ENCODE measurements at regions not wholly inside any gene's neighbourhood (a gene's known extent, or its start where the extent isn't known, plus 50 kb on each side); places are given as distances from the start of the nearest gene placed in this dataset.

DNA sequence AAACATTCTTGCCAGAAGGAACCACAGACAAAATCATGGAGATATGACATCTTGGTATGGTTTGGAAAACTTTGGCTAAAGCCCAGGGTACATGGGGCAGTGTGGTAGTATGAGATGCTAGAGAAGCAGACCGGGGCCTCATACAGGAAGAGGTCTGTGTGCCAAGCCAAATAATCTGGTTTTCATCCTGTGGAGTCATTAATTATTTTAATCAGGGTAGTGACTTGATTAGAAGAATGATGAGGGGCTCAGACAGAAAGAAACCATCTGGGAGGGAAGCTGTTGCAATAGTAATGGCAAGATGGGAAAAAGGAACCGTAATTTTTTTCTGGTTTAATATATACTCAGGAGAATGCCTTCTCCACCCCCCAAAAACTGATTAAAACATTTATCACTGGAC is 318.0 kb downstream of the BRINP2 start:
- no peaks in the 10 kb centered on the region for H3K79me2 ChIP-seq (ENCODE audit: insufficient read depth, low read length)
- ChIA-PET POLR2A (no interaction called here), CTCF (ENCODE audit: low intra/inter-chr PET ratio, low total read pairs) (no interaction called here)
- intact Hi-C loops (cut with micrococcal nuclease; ENCODE audit: unreplicated experiment) (loop anchor here (5.0 kb wide), 1 partner anchor 294 kb away; no protein-coding TSS in a partner anchor), in situ Hi-C loops (cut with HindIII; ENCODE audit: extremely low pct_ligation_motif_present, low pct_unique_long_range_greater_than_20kb) (no loop called here)
- TF ChIP-seq MZF1 (CRISPR knock-in tag; IDR thresholded peaks at IDR 0.05; ENCODE audit: borderline replicate concordance) (no peak), DR1 (CRISPR knock-in tag; IDR thresholded peaks at IDR 0.05) (no peak), TBL1XR1 (IDR thresholded peaks at IDR 0.05; ENCODE audit: borderline replicate concordance, low read length, partially characterized antibody) (no peak), RBFOX2 (IDR thresholded peaks at IDR 0.05; ENCODE audit: low read depth, low read length) (no peak)
- TF ChIP-seq, protein P1, sequence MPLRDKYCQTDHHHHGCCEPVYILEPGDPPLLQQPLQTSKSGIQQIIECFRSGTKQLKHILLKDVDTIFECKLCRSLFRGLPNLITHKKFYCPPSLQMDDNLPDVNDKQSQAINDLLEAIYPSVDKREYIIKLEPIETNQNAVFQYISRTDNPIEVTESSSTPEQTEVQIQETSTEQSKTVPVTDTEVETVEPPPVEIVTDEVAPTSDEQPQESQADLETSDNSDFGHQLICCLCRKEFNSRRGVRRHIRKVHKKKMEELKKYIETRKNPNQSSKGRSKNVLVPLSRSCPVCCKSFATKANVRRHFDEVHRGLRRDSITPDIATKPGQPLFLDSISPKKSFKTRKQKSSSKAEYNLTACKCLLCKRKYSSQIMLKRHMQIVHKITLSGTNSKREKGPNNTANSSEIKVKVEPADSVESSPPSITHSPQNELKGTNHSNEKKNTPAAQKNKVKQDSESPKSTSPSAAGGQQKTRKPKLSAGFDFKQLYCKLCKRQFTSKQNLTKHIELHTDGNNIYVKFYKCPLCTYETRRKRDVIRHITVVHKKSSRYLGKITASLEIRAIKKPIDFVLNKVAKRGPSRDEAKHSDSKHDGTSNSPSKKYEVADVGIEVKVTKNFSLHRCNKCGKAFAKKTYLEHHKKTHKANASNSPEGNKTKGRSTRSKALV (CRISPR knock-in tag; IDR thresholded peaks at IDR 0.05), result no peak
- TF ChIP-seq, protein P2, sequence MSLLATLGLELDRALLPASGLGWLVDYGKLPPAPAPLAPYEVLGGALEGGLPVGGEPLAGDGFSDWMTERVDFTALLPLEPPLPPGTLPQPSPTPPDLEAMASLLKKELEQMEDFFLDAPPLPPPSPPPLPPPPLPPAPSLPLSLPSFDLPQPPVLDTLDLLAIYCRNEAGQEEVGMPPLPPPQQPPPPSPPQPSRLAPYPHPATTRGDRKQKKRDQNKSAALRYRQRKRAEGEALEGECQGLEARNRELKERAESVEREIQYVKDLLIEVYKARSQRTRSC (CRISPR knock-in tag; IDR thresholded peaks at IDR 0.05; ENCODE audit: low read depth), result no peak
- no peak for DNase-seq (ENCODE audit: low spot score)
- no peaks in the 10 kb centered on the region for H4K20me1 ChIP-seq (ENCODE audit: insufficient read depth, low read length)
- BruUV-seq (replicated peaks), result no TSS peak
- H3K9ac ChIP-seq (ENCODE audit: insufficient read depth, low read depth, low read length), result no peak overlapping the region
- H3K27me3 ChIP-seq (ENCODE audit: control insufficient read depth in 1 of 2, insufficient read depth in 2 of 2, low read length in 2 of 2), result no peaks in the 10 kb centered on the region
- no peak overlapping the region for H3K4me2 ChIP-seq (ENCODE audit: low read depth, low read length)
- no peak for ATAC-seq
- FAIRE-seq, result no peak
- H3K4me3 ChIP-seq (replicated peaks in 1 of 3; ENCODE audit: insufficient read depth in 1 of 3, low read depth in 2 of 3, low read length in 3 of 3), result no peak overlapping the region
- H3K4me1 ChIP-seq (ENCODE audit: insufficient read depth, low read length), result no peaks in the 10 kb centered on the region
- no peak overlapping the region for H3K27ac ChIP-seq (ENCODE audit: extremely low read length, insufficient read depth, low read length)
- no peaks in the 10 kb centered on the region for H3K36me3 ChIP-seq (replicated peaks in 1 of 2; ENCODE audit: control insufficient read depth in 1 of 2, insufficient read depth in 2 of 2, low read length in 2 of 2)
- no peak overlapping the region for H2AFZ ChIP-seq (ENCODE audit: low read length)
- no peaks in the 10 kb centered on the region for H3K9me3 ChIP-seq (ENCODE audit: low read length)
- 1% methylated on average over 2 of the region's 2 CpGs for WGBS (ENCODE audit: low lambda C conversion rate)

DNA sequence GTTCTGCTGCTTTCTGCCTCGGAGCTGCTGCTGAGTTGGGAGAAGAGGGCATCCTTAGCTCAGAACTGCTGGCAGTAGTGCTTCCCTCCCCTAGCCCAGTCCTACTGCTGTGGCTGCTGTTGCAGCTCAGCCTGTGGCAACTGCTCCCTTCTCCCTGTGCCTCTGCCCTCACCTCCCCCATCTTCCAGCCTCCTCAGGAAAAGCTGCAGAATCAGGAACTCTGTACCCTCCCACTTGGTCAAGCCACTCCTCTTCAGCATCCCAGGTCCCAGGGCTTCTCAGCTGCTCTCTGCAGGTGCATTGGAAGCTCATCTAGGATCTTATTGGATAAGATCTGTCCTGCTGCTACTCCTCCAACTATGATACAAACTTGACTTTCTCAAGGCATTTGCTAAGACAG is 316.7 kb downstream of the BRINP2 start:
- H3K4me1 ChIP-seq (ENCODE audit: insufficient read depth, low read length), result no peaks in the 10 kb centered on the region
- DNase-seq (ENCODE audit: low spot score) (no peak), FAIRE-seq (no peak), ATAC-seq (no peak)
- CTCF ChIA-PET (ENCODE audit: low intra/inter-chr PET ratio, low total read pairs), result no interaction called here
- H2AFZ ChIP-seq (ENCODE audit: low read length), result no peak overlapping the region
- no peak overlapping the region for H3K27ac ChIP-seq (ENCODE audit: extremely low read length, insufficient read depth, low read length)
- no TSS peak for BruUV-seq (replicated peaks)
- H3K4me2 ChIP-seq (ENCODE audit: low read depth, low read length), result no peak overlapping the region
- no peaks in the 10 kb centered on the region for H3K79me2 ChIP-seq (ENCODE audit: insufficient read depth, low read length)
- 0% methylated on average over 1 of the region's 1 CpG for WGBS (ENCODE audit: low lambda C conversion rate)
- H3K9me3 ChIP-seq (ENCODE audit: low read length), result no peaks in the 10 kb centered on the region
- no peaks in the 10 kb centered on the region for H3K36me3 ChIP-seq (replicated peaks in 1 of 2; ENCODE audit: control insufficient read depth in 1 of 2, insufficient read depth in 2 of 2, low read length in 2 of 2)
- no peaks in the 10 kb centered on the region for H4K20me1 ChIP-seq (ENCODE audit: insufficient read depth, low read length)
- intact Hi-C loops (cut with micrococcal nuclease; ENCODE audit: unreplicated experiment), result loop anchor here (5.0 kb wide), 1 partner anchor 295 kb away; no protein-coding TSS in a partner anchor
- POLR2A ChIA-PET, result no interaction called here
- H3K27me3 ChIP-seq (ENCODE audit: control insufficient read depth in 1 of 2, insufficient read depth in 2 of 2, low read length in 2 of 2), result no peaks in the 10 kb centered on the region
- no peak overlapping the region for H3K4me3 ChIP-seq (replicated peaks in 1 of 3; ENCODE audit: insufficient read depth in 1 of 3, low read depth in 2 of 3, low read length in 3 of 3)
- in situ Hi-C loops (cut with HindIII; ENCODE audit: extremely low pct_ligation_motif_present, low pct_unique_long_range_greater_than_20kb), result no loop called here
- no peak overlapping the region for H3K9ac ChIP-seq (ENCODE audit: insufficient read depth, low read depth, low read length)
- TF ChIP-seq, protein P3, sequence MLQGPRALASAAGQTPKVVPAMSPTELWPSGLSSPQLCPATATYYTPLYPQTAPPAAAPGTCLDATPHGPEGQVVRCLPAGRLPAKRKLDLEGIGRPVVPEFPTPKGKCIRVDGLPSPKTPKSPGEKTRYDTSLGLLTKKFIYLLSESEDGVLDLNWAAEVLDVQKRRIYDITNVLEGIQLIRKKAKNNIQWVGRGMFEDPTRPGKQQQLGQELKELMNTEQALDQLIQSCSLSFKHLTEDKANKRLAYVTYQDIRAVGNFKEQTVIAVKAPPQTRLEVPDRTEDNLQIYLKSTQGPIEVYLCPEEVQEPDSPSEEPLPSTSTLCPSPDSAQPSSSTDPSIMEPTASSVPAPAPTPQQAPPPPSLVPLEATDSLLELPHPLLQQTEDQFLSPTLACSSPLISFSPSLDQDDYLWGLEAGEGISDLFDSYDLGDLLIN (CRISPR knock-in tag; IDR thresholded peaks at IDR 0.05; ENCODE audit: borderline replicate concordance), result no peak
- TF ChIP-seq, protein P4, sequence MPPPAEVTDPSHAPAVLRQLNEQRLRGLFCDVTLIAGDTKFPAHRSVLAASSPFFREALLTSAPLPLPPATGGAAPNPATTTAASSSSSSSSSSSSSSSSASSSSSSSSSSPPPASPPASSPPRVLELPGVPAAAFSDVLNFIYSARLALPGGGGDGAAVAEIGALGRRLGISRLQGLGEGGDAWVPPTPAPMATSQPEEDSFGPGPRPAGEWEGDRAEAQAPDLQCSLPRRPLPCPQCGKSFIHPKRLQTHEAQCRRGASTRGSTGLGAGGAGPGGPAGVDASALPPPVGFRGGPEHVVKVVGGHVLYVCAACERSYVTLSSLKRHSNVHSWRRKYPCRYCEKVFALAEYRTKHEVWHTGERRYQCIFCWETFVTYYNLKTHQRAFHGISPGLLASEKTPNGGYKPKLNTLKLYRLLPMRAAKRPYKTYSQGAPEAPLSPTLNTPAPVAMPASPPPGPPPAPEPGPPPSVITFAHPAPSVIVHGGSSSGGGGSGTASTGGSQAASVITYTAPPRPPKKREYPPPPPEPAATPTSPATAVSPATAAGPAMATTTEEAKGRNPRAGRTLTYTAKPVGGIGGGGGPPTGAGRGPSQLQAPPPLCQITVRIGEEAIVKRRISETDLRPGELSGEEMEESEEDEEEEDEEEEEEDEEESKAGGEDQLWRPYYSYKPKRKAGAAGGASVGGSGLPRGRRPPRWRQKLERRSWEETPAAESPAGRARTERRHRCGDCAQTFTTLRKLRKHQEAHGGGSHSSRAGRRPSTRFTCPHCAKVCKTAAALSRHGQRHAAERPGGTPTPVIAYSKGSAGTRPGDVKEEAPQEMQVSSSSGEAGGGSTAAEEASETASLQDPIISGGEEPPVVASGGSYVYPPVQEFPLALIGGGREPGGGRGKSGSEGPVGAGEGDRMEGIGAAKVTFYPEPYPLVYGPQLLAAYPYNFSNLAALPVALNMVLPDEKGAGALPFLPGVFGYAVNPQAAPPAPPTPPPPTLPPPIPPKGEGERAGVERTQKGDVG (CRISPR knock-in tag; IDR thresholded peaks at IDR 0.05; ENCODE audit: borderline replicate concordance), result no peak
- TF ChIP-seq ZNF292 (CRISPR knock-in tag; IDR thresholded peaks at IDR 0.05; ENCODE audit: borderline replicate concordance, low read depth) (no peak), NFIC (IDR thresholded peaks at IDR 0.05; ENCODE audit: low read length) (no peak), REPIN1 (CRISPR knock-in tag; IDR thresholded peaks at IDR 0.05; ENCODE audit: borderline replicate concordance, low read depth) (no peak), REL (CRISPR knock-in tag; conservative IDR thresholded peaks at IDR 0.05) (no peak)

Measured in HepG2 (cell line).